ENCODE measurements at regions not wholly inside any gene's neighbourhood (a gene's known extent, or its start where the extent isn't known, plus 50 kb on each side); places are given as distances from the start of the nearest gene placed in this dataset.

- Mint-ChIP-seq H3K9me3 (no peaks in the 10 kb centered on the region), H3K4me3 (no peak overlapping the region), H3K27ac (no peak overlapping the region), H3K36me3 (ENCODE audit: low read depth) (no peaks in the 10 kb centered on the region), H3K27me3 (ENCODE audit: low read depth, poor library complexity) (no peaks in the 10 kb centered on the region), H3K4me1 (no peaks in the 10 kb centered on the region)
- DNase-seq: no peak
- TF ChIP-seq, protein P1, sequence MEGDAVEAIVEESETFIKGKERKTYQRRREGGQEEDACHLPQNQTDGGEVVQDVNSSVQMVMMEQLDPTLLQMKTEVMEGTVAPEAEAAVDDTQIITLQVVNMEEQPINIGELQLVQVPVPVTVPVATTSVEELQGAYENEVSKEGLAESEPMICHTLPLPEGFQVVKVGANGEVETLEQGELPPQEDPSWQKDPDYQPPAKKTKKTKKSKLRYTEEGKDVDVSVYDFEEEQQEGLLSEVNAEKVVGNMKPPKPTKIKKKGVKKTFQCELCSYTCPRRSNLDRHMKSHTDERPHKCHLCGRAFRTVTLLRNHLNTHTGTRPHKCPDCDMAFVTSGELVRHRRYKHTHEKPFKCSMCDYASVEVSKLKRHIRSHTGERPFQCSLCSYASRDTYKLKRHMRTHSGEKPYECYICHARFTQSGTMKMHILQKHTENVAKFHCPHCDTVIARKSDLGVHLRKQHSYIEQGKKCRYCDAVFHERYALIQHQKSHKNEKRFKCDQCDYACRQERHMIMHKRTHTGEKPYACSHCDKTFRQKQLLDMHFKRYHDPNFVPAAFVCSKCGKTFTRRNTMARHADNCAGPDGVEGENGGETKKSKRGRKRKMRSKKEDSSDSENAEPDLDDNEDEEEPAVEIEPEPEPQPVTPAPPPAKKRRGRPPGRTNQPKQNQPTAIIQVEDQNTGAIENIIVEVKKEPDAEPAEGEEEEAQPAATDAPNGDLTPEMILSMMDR (IDR thresholded peaks at IDR 0.05): no peak
These were observed 1129.5 kb downstream of the PLA2G4A start for GRCh38 chr1:187958207-187958606.

- H3K4me1 Mint-ChIP-seq: no peaks in the 10 kb centered on the region
- H3K9me3 Mint-ChIP-seq: no peaks in the 10 kb centered on the region
- H3K4me3 Mint-ChIP-seq: no peak overlapping the region
- DNase-seq: no peak
- no peaks in the 10 kb centered on the region for H3K36me3 Mint-ChIP-seq (ENCODE audit: low read depth)
- TF ChIP-seq, protein P1 (IDR thresholded peaks at IDR 0.05): no peak
- H3K27me3 Mint-ChIP-seq (ENCODE audit: low read depth, poor library complexity): no peaks in the 10 kb centered on the region
- H3K27ac Mint-ChIP-seq: no peak overlapping the region
These were observed 1130.3 kb downstream of the PLA2G4A start for GRCh38 chr1:187959062-187959461.

GRCh38 chr1:187960125-187960638, 1131.4 kb downstream of the PLA2G4A start:
- DNase-seq: no peak
- Mint-ChIP-seq H3K4me3 (no peak overlapping the region), H3K9me3 (no peaks in the 10 kb centered on the region), H3K27me3 (ENCODE audit: low read depth, poor library complexity) (no peaks in the 10 kb centered on the region), H3K4me1 (no peaks in the 10 kb centered on the region), H3K36me3 (ENCODE audit: low read depth) (no peaks in the 10 kb centered on the region), H3K27ac (no peak overlapping the region)
- TF ChIP-seq, protein P1 (IDR thresholded peaks at IDR 0.05): no peak

GRCh38 chr1:187961895-187962294, 1133.1 kb downstream of the PLA2G4A start:
- Mint-ChIP-seq H3K27me3 (ENCODE audit: low read depth, poor library complexity) (no peaks in the 10 kb centered on the region), H3K9me3 (no peaks in the 10 kb centered on the region), H3K27ac (no peak overlapping the region), H3K4me1 (no peaks in the 10 kb centered on the region), H3K36me3 (ENCODE audit: low read depth) (no peaks in the 10 kb centered on the region), H3K4me3 (no peak overlapping the region)
- TF ChIP-seq, protein P1 (IDR thresholded peaks at IDR 0.05): no peak
- DNase-seq: no peak

- Mint-ChIP-seq H3K36me3 (ENCODE audit: low read depth) (no peaks in the 10 kb centered on the region), H3K4me3 (no peak overlapping the region), H3K27me3 (ENCODE audit: low read depth, poor library complexity) (no peaks in the 10 kb centered on the region), H3K9me3 (no peaks in the 10 kb centered on the region), H3K27ac (no peak overlapping the region), H3K4me1 (no peaks in the 10 kb centered on the region)
- DNase-seq: no peak
- TF ChIP-seq, protein P1 (IDR thresholded peaks at IDR 0.05): no peak
These were observed 1143.1 kb downstream of the PLA2G4A start for GRCh38 chr1:187971851-187972250.

- Mint-ChIP-seq H3K9me3 (no peaks in the 10 kb centered on the region), H3K27me3 (ENCODE audit: low read depth, poor library complexity) (no peaks in the 10 kb centered on the region), H3K4me1 (no peaks in the 10 kb centered on the region), H3K36me3 (ENCODE audit: low read depth) (no peaks in the 10 kb centered on the region), H3K4me3 (no peak overlapping the region), H3K27ac (no peak overlapping the region)
- TF ChIP-seq, protein P1 (IDR thresholded peaks at IDR 0.05): no peak
- DNase-seq: no peak
These were observed 1148.5 kb downstream of the PLA2G4A start for GRCh38 chr1:187977298-187977697.

Data from nephron progenitor cell (in vitro differentiated cells).